GM12878 (cell line): ENCODE measurements at regions not wholly inside any gene's neighbourhood (a gene's known extent, or its start where the extent isn't known, plus 50 kb on each side); places are given as distances from the start of the nearest gene placed in this dataset.

Experiments used
- BMI1 ChIP-seq: fragments of 450-650 bp; IDR thresholded peaks from 2 replicates; pipeline ENCODE4 v1.6.1; 2016; ENCODE audit warnings: mild to moderate bottlenecking, moderate library complexity, borderline replicate concordance
- CBX3 ChIP-seq: fragments of 200-600 bp; sonication (generic); IDR thresholded peaks from 2 replicates; pipeline ENCODE4 v1.6.1; 2016; ENCODE audit warnings: low read depth, borderline replicate concordance
- CHD2 ChIP-seq: IDR thresholded peaks from 2 replicates; pipeline ENCODE4 v1.6.1; 2011; ENCODE audit warnings: low read depth, low read length, improper control_type of control experiment, borderline replicate concordance
- CREB1 ChIP-seq: IDR thresholded peaks from 2 replicates; pipeline ENCODE4 v1.6.1; 2012; ENCODE audit warnings: low read depth, mild to moderate bottlenecking, inconsistent platforms
- ESRRA ChIP-seq: IDR thresholded peaks from 2 replicates; pipeline ENCODE4 v1.6.1; 2012; ENCODE audit warnings: mild to moderate bottlenecking, low read length, improper control_type of control experiment
- MEF2A ChIP-seq: IDR thresholded peaks from 2 replicates; pipeline ENCODE4 v1.6.1; 2011; ENCODE audit warnings: low read depth, mild to moderate bottlenecking, low read length, moderate library complexity; ENCODE audit not compliant: insufficient read depth
- MXI1 ChIP-seq: fragments of 150-350 bp; IDR thresholded peaks from 2 replicates; pipeline ENCODE4 v1.6.1; 2011; ENCODE audit warnings: low read depth, mild to moderate bottlenecking, inconsistent platforms, low read length, improper control_type of control experiment
- NR2C2 ChIP-seq: IDR thresholded peaks from 2 replicates; pipeline ENCODE4 v1.6.1; 2011; ENCODE audit warnings: borderline replicate concordance, low read depth; ENCODE audit not compliant: control insufficient read depth, insufficient read length
- NRF1 ChIP-seq: conservative IDR thresholded peaks from 2 replicates; pipeline ENCODE4 v1.6.1; 2011; ENCODE audit warnings: mild to moderate bottlenecking, low read depth, low read length, improper control_type of control experiment
- PML ChIP-seq: IDR thresholded peaks from 2 replicates; pipeline ENCODE4 v1.6.1; 2012; ENCODE audit warnings: low read length, inconsistent platforms
- POU2F2 ChIP-seq: IDR thresholded peaks from 3 replicates; pipeline ENCODE4 v1.6.1; 2011; ENCODE audit warnings: low read depth, mild to moderate bottlenecking, low read length, borderline replicate concordance
- SMAD5 ChIP-seq: IDR thresholded peaks from 2 replicates; pipeline ENCODE4 v1.6.1; 2016; ENCODE audit warnings: antibody characterized with exemption, low read depth
- ZBTB33 ChIP-seq: fragments of 450-650 bp; IDR thresholded peaks from 2 replicates; pipeline ENCODE4 v1.6.1; 2017; ENCODE audit warnings: mild to moderate bottlenecking
- TF ChIP-seq, protein P1 (sequence below): IDR thresholded peaks from 2 replicates; pipeline ENCODE4 v1.6.1; 2012; ENCODE audit warnings: mild to moderate bottlenecking, low read depth, low read length
- TF ChIP-seq, protein P2 (sequence below): IDR thresholded peaks from 2 replicates; pipeline ENCODE4 v1.6.1; 2012; ENCODE audit warnings: improper control_type of control experiment, low read depth, low read length; ENCODE audit not compliant: insufficient replicate concordance
- TF ChIP-seq, protein P3 (sequence below): fragments of 450-650 bp; IDR thresholded peaks from 2 replicates; pipeline ENCODE4 v1.6.1; 2017; ENCODE audit warnings: low read depth, mild to moderate bottlenecking, moderate library complexity

GRCh38 chrX:65595460-65595876 is 60.9 kb upstream of the LAS1L start (continued):
- TF ChIP-seq, protein P1, sequence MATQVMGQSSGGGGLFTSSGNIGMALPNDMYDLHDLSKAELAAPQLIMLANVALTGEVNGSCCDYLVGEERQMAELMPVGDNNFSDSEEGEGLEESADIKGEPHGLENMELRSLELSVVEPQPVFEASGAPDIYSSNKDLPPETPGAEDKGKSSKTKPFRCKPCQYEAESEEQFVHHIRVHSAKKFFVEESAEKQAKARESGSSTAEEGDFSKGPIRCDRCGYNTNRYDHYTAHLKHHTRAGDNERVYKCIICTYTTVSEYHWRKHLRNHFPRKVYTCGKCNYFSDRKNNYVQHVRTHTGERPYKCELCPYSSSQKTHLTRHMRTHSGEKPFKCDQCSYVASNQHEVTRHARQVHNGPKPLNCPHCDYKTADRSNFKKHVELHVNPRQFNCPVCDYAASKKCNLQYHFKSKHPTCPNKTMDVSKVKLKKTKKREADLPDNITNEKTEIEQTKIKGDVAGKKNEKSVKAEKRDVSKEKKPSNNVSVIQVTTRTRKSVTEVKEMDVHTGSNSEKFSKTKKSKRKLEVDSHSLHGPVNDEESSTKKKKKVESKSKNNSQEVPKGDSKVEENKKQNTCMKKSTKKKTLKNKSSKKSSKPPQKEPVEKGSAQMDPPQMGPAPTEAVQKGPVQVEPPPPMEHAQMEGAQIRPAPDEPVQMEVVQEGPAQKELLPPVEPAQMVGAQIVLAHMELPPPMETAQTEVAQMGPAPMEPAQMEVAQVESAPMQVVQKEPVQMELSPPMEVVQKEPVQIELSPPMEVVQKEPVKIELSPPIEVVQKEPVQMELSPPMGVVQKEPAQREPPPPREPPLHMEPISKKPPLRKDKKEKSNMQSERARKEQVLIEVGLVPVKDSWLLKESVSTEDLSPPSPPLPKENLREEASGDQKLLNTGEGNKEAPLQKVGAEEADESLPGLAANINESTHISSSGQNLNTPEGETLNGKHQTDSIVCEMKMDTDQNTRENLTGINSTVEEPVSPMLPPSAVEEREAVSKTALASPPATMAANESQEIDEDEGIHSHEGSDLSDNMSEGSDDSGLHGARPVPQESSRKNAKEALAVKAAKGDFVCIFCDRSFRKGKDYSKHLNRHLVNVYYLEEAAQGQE, result no peak
- TF ChIP-seq MXI1 (0 out of 2 replicates have a peak, but pooled peaks have one; percentile 41), ESRRA (no peak), PML (0 out of 2 replicates have a peak, but pooled peaks have one; percentile 17), POU2F2 (no peak), CBX3 (no peak), CHD2 (0 out of 2 replicates have a peak, but pooled peaks have one; percentile 41), NRF1 (no peak; the same call in 1 of the 2 replicates), CREB1 (0 out of 2 replicates have a peak, but pooled peaks have one; percentile 37), NR2C2 (no peak), MEF2A (peak; percentile 65; the same call in 1 of the 2 replicates), ZBTB33 (peak; percentile 78; the same call in 1 of the 2 replicates), SMAD5 (no peak), BMI1 (no peak)
- TF ChIP-seq, protein P2, sequence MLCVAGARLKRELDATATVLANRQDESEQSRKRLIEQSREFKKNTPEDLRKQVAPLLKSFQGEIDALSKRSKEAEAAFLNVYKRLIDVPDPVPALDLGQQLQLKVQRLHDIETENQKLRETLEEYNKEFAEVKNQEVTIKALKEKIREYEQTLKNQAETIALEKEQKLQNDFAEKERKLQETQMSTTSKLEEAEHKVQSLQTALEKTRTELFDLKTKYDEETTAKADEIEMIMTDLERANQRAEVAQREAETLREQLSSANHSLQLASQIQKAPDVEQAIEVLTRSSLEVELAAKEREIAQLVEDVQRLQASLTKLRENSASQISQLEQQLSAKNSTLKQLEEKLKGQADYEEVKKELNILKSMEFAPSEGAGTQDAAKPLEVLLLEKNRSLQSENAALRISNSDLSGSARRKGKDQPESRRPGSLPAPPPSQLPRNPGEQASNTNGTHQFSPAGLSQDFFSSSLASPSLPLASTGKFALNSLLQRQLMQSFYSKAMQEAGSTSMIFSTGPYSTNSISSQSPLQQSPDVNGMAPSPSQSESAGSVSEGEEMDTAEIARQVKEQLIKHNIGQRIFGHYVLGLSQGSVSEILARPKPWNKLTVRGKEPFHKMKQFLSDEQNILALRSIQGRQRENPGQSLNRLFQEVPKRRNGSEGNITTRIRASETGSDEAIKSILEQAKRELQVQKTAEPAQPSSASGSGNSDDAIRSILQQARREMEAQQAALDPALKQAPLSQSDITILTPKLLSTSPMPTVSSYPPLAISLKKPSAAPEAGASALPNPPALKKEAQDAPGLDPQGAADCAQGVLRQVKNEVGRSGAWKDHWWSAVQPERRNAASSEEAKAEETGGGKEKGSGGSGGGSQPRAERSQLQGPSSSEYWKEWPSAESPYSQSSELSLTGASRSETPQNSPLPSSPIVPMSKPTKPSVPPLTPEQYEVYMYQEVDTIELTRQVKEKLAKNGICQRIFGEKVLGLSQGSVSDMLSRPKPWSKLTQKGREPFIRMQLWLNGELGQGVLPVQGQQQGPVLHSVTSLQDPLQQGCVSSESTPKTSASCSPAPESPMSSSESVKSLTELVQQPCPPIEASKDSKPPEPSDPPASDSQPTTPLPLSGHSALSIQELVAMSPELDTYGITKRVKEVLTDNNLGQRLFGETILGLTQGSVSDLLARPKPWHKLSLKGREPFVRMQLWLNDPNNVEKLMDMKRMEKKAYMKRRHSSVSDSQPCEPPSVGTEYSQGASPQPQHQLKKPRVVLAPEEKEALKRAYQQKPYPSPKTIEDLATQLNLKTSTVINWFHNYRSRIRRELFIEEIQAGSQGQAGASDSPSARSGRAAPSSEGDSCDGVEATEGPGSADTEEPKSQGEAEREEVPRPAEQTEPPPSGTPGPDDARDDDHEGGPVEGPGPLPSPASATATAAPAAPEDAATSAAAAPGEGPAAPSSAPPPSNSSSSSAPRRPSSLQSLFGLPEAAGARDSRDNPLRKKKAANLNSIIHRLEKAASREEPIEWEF, result peak; percentile 11
- TF ChIP-seq, protein P3, sequence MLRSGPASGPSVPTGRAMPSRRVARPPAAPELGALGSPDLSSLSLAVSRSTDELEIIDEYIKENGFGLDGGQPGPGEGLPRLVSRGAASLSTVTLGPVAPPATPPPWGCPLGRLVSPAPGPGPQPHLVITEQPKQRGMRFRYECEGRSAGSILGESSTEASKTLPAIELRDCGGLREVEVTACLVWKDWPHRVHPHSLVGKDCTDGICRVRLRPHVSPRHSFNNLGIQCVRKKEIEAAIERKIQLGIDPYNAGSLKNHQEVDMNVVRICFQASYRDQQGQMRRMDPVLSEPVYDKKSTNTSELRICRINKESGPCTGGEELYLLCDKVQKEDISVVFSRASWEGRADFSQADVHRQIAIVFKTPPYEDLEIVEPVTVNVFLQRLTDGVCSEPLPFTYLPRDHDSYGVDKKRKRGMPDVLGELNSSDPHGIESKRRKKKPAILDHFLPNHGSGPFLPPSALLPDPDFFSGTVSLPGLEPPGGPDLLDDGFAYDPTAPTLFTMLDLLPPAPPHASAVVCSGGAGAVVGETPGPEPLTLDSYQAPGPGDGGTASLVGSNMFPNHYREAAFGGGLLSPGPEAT, result no peak
